Gastroesophageal sphincter (tissue), 4 donors: ENCODE measurements at regions not wholly inside any gene's neighbourhood (a gene's known extent, or its start where the extent isn't known, plus 50 kb on each side); places are given as distances from the start of the nearest gene placed in this dataset.
"Not testable (repeated sequence)": the region's sequence is repeated elsewhere in the genome, so short reads cannot be mapped to it uniquely, and the experiment has no call there.

Experiments
- ATAC-seq: fragments of 150-250 bp; one replicate; pipeline ENCODE4 v1.9.1; 2016; ENCODE audit warnings: mild to moderate bottlenecking, moderate library complexity
- H3K27ac ChIP-seq, 4 donors: fragments of 200-600 bp; sonication (generic) in 3 of 4; 1 replicate in 3 of 4; 2 replicates in 1 of 4; pipeline ENCODE4 v1.5.1; 2016 to 2019
- H3K27me3 ChIP-seq: fragments of 200-600 bp; sonication (generic); one replicate; pipeline ENCODE4 v1.5.1; 2019
- H3K36me3 ChIP-seq, 2 donors: fragments of 200-600 bp; sonication (generic); one replicate each; pipeline ENCODE4 v1.5.1; 2019; ENCODE audit warnings: control low read depth in 1 of 2
- H3K4me1 ChIP-seq, 3 donors: fragments of 200-600 bp; sonication (generic); 1 replicate in 2 of 3; 2 replicates in 1 of 3; pipeline ENCODE4 v1.5.1; 2016 to 2019; ENCODE audit warnings: control low read depth in 2 of 3
- H3K4me3 ChIP-seq, 2 donors: fragments of 200-600 bp; sonication (generic); one replicate each; pipeline ENCODE4 v1.5.1; 2019; ENCODE audit warnings: mild to moderate bottlenecking in 1 of 2, moderate library complexity in 1 of 2
- H3K9me3 ChIP-seq, 3 donors: fragments of 200-600 bp; sonication (generic); one replicate each; pipeline ENCODE4 v1.5.1; 2017 to 2019; ENCODE audit warnings: control low read depth in 2 of 3
- EP300 ChIP-seq: sonication (generic); formaldehyde crosslinking; IDR thresholded peaks from one replicate; pipeline ENCODE4 v1.6.1; 2017; ENCODE audit warnings: antibody characterized with exemption, mild to moderate bottlenecking
- POLR2A ChIP-seq, 2 donors: fragments of 450-650 bp; IDR thresholded peaks; one replicate each; pipeline ENCODE4 v1.6.1; 2017; ENCODE audit warnings: antibody characterized with exemption in 2 of 2, mild to moderate bottlenecking in 2 of 2, moderate library complexity in 1 of 2
- POLR2AphosphoS5 ChIP-seq: sonication (generic); formaldehyde crosslinking; IDR thresholded peaks from one replicate; pipeline ENCODE4 v1.6.1; 2017; ENCODE audit warnings: antibody characterized with exemption
- WGBS, 2 donors: methylation state at CpG; one replicate each; pipeline ENCODE4 v1.1.5; 2018; ENCODE audit warnings: low coverage in 1 of 2; 5-methylcytosine and 5-hydroxymethylcytosine counted together
- TF ChIP-seq, protein P1 (sequence below), 4 experiments: fragments of 200-600 bp in 2 of 4; fragments of 450-650 bp in 2 of 4; sonication (generic) in 1 of 4; IDR thresholded peaks; one replicate each; pipeline ENCODE4 v1.5.1; 2017 to 2019; ENCODE audit warnings: antibody characterized with exemption in 4 of 4, mild to moderate bottlenecking in 2 of 4, moderate library complexity in 2 of 4

DNA sequence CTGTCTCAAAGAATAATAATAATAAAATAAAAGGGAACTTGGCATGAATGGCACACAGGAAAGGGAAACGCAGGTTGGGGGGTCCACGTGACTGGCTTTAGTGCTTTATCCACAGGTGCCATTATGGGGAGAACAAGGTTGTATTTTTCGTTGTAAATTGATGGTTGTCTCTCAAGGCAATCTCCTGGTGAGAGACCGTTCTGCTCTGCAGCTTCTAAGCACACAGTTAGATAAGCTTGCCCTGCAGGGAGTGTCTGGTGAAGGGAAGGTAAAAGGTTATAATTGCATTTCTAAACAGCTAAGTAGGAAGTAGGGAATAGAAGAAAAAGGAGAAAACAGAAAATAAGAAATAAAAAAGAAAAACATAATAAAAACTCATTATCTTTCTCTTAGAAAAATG is 69.1 kb upstream of the CPSF6 start:
- Histone ChIP-seq H3K4me3 (no peak overlapping the region), H3K27me3 (no peaks in the 10 kb centered on the region), H3K4me1 (peaks cover 0 to 4% (median 0%) of the 10 kb centered on the region in 3 donors), H3K27ac (no peak overlapping the region), H3K36me3 (no peaks in the 10 kb centered on the region), H3K9me3 (no peaks in the 10 kb centered on the region)
- no peak for ATAC-seq
- TF ChIP-seq POLR2A (IDR thresholded peaks at IDR 0.05) (no peak), EP300 (no peak), POLR2AphosphoS5 (no peak)
- TF ChIP-seq, protein P1, sequence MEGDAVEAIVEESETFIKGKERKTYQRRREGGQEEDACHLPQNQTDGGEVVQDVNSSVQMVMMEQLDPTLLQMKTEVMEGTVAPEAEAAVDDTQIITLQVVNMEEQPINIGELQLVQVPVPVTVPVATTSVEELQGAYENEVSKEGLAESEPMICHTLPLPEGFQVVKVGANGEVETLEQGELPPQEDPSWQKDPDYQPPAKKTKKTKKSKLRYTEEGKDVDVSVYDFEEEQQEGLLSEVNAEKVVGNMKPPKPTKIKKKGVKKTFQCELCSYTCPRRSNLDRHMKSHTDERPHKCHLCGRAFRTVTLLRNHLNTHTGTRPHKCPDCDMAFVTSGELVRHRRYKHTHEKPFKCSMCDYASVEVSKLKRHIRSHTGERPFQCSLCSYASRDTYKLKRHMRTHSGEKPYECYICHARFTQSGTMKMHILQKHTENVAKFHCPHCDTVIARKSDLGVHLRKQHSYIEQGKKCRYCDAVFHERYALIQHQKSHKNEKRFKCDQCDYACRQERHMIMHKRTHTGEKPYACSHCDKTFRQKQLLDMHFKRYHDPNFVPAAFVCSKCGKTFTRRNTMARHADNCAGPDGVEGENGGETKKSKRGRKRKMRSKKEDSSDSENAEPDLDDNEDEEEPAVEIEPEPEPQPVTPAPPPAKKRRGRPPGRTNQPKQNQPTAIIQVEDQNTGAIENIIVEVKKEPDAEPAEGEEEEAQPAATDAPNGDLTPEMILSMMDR (IDR thresholded peaks at IDR 0.05), result no peak
- 40 to 60% methylated on average over 1 to 4 of the region's 4 CpGs for WGBS, 2 donors

DNA sequence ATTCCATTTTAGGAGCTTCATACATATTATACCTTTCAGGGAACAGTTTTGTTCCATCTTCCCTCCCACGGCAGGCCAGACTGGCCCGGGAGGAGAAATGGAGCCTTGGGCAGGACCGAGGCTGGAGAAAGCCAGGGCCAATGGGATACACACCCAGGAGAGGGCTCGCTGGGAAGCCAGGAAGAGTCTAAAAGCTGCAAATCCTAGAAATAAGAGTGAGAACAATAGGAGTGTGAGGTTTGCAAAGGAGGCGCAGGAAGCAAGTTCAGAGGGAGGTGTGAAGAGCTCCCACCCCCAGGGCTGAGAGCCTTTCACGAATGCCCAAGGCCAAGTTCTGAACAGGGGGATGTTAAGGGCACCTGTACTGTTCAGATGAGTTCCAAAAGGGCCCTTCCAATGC is 67.5 kb upstream of the CPSF6 start:
- no peak for ATAC-seq
- Histone ChIP-seq H3K9me3 (peaks cover 0 to 7% (median 0%) of the 10 kb centered on the region in 3 donors), H3K36me3 (no peaks in the 10 kb centered on the region), H3K4me1 (peaks cover 0 to 4% (median 0%) of the 10 kb centered on the region in 3 donors), H3K27ac (no peak overlapping the region), H3K4me3 (no peak overlapping the region), H3K27me3 (no peaks in the 10 kb centered on the region)
- WGBS, 2 donors, result 69% methylated on average over 6 of the region's 6 CpGs; no CpG with 5 or more reads in 1 of the 2 donors
- TF ChIP-seq POLR2A (IDR thresholded peaks at IDR 0.05) (no peak), POLR2AphosphoS5 (no peak), EP300 (no peak)
- TF ChIP-seq, protein P1 (IDR thresholded peaks at IDR 0.05), result no peak

DNA sequence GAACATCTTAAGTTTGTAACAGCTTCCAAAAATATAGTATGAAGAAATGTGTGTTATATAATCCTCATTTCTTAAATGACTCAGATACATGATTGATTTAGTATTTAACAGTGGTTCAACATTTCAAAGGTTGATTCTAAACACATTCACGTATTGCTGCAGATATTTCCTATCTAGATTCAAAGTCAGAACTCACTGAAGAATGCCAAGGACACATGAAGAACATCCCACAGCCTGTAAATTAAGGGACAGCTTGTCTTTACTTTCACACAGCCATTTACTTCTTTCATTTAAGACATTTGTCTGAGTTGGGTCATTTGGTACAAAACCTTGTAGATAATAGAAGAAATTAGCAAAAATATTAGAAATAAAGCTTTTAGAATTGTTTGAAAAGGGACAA is 66.9 kb upstream of the CPSF6 start:
- no peak overlapping the region for H3K4me3 ChIP-seq
- TF ChIP-seq, protein P1 (IDR thresholded peaks at IDR 0.05), result no peak
- no peak for TF ChIP-seq POLR2A (IDR thresholded peaks at IDR 0.05)
- no peak for TF ChIP-seq POLR2AphosphoS5
- no peak for TF ChIP-seq EP300
- H3K27ac ChIP-seq, result no peak overlapping the region
- no peaks in the 10 kb centered on the region for H3K27me3 ChIP-seq
- 27 to 35% methylated on average over 1 of the region's 1 CpG for WGBS, 2 donors
- no peaks in the 10 kb centered on the region for H3K36me3 ChIP-seq
- peaks cover 0 to 4% (median 0%) of the 10 kb centered on the region in 3 donors for H3K4me1 ChIP-seq
- ATAC-seq, result no peak
- peaks cover 0 to 7% (median 0%) of the 10 kb centered on the region in 3 donors for H3K9me3 ChIP-seq

DNA sequence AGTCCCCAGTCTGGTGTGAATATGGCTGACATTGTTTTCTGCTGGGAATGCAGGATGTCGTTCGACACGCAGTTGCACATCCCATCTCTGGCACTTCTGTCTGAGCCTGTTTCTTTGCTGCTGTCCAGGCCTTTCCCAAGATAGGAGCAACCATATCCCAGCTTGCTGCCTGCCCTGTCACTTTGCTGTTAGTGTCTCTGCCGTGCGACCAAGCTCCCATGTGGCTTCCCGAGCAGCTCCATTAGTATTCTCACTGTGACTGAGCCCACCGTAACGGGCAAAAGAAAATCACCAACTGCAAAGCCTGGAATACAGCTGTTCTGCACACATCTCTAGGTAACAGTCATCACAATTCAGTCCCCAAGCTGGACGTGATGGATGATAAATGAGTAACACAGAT is 66.0 kb upstream of the CPSF6 start:
- H3K27ac ChIP-seq, result no peak overlapping the region
- H3K4me3 ChIP-seq, result no peak overlapping the region
- no peaks in the 10 kb centered on the region for H3K27me3 ChIP-seq
- TF ChIP-seq EP300 (no peak), POLR2AphosphoS5 (no peak), POLR2A (IDR thresholded peaks at IDR 0.05) (no peak)
- TF ChIP-seq, protein P1 (IDR thresholded peaks at IDR 0.05), result no peak
- WGBS, 2 donors, result 21% methylated on average over 4 of the region's 9 CpGs; no CpG with 5 or more reads in 1 of the 2 donors
- ATAC-seq, result no peak
- peaks cover 0 to 4% (median 0%) of the 10 kb centered on the region in 3 donors for H3K4me1 ChIP-seq
- no peaks in the 10 kb centered on the region for H3K36me3 ChIP-seq
- H3K9me3 ChIP-seq, result peaks cover 0 to 7% (median 0%) of the 10 kb centered on the region in 3 donors

DNA sequence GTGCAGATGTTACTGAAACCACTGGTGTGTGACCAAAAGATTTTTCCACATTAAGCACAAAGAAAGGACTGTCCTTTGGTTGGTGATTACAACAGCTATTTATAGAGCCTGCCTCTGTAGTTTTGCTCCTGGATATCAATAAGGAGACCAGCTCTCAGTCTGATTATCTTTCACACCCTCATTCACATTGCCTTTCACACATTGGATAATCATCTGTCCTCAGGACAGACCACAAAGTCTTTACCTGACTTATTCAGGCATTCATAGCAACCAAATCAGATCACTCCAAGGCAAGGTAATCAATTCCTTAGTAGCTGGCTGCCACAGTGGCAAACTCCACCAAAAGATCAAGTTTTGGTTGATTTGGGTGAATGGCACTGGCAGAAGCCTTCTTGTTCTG is 59.6 kb upstream of the CPSF6 start:
- Histone ChIP-seq H3K9me3 (peaks cover 0 to 15% (median 0%) of the 10 kb centered on the region in 3 donors), H3K4me1 (no peaks in the 10 kb centered on the region), H3K36me3 (no peaks in the 10 kb centered on the region), H3K4me3 (no peak overlapping the region), H3K27ac (no peak overlapping the region), H3K27me3 (no peaks in the 10 kb centered on the region)
- no peak for ATAC-seq
- TF ChIP-seq, protein P1 (IDR thresholded peaks at IDR 0.05), result no peak
- TF ChIP-seq POLR2A (IDR thresholded peaks at IDR 0.05) (no peak), POLR2AphosphoS5 (no peak), EP300 (no peak)

DNA sequence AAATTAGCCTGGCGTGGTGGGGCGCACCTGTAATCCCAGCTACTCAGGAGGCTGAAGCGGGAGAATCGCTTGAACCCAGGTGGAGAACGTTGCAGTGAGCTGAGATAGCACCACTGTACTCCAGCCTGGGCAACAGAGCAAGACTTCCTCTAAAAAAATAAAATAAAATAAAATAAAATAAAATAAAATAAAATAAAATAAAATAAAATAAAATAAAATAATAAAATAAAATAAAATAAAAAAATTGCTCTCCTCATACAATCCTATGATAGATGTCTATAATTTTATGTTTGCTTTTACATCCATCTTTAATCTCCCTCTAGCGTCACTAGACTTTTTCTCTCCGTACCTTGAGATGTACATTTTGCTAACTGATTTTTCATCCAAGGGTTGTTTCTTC is 51.8 kb upstream of the CPSF6 start:
- ATAC-seq, H3K4me3 ChIP-seq, H3K27ac ChIP-seq, H3K27me3 ChIP-seq, H3K9me3 ChIP-seq, H3K36me3 ChIP-seq, H3K4me1 ChIP-seq: not testable (repeated sequence)
- 59 to 63% methylated on average over 6 to 7 of the region's 7 CpGs for WGBS, 2 donors
